ENCODE measurements at regions not wholly inside any gene's neighbourhood (a gene's known extent, or its start where the extent isn't known, plus 50 kb on each side); places are given as distances from the start of the nearest gene placed in this dataset.

- TF ChIP-seq EP300 (IDR thresholded peaks at IDR 0.05): no peak
- TF ChIP-seq CTCF (IDR thresholded peaks at IDR 0.05): no peak
- no peak for TF ChIP-seq POLR2A (IDR thresholded peaks at IDR 0.05)
These were observed 335.1 kb downstream of the IZUMO3 start for GRCh38 chr9:24210641-24211040.

All from ovary (tissue), 3 donors.